Heart left ventricle (tissue), 13 donors: ENCODE measurements at regions not wholly inside any gene's neighbourhood (a gene's known extent, or its start where the extent isn't known, plus 50 kb on each side); places are given as distances from the start of the nearest gene placed in this dataset.

Source experiments
- POLR2A ChIP-seq, 2 donors: fragments of 450-650 bp; IDR thresholded peaks; one replicate each; pipeline ENCODE4 v1.6.1; 2017; ENCODE audit warnings: antibody characterized with exemption in 2 of 2, mild to moderate bottlenecking in 2 of 2, moderate library complexity in 2 of 2
- TF ChIP-seq, protein P1 (sequence below), 12 donors: fragments of 200-600 bp; sonication (generic) in 4 of 12; IDR thresholded peaks; one replicate each; pipeline versions ENCODE4 v1.5.0 to v1.8.0; 2018 to 2022; ENCODE audit warnings: antibody characterized with exemption in 12 of 12, mild to moderate bottlenecking in 5 of 12
- donor health status: ischemic (EF 13 %, LVEDD 7.1; RV severe dilation, severe dysfunction).
- donor health status: DM: no; HTN: yes; CAD: no.
- donor health status: DM: no; HTN: no; CAD: no.
- donor health status: ischemic (EF 25% LVEDD 6.9; RV normal size, moderate dysfunction).
- donor health status: ischemic (EF 25% LVEDD 5.7; RV mildly dilated, moderate dysfunction).
- donor health status: ischemic (EF 35%, LVEDD 5.7; RV mildly dilated, moderate dysfunction).
- donor health status: nonischemic (EF 11% LVEDD 7.7; RV severe dilation, severe dysfunction).
- donor health status: DM: yes; HTN: yes; CAD: no.
- donor health status: PGD.
- donor health status: ischemic (EF 29% LVEDD 5.4; RV normal size, mild dysfunction).
- donor health status: nonischemic (EF 23%, LVEDD 6.1; RV moderate dilation, normal function).

DNA sequence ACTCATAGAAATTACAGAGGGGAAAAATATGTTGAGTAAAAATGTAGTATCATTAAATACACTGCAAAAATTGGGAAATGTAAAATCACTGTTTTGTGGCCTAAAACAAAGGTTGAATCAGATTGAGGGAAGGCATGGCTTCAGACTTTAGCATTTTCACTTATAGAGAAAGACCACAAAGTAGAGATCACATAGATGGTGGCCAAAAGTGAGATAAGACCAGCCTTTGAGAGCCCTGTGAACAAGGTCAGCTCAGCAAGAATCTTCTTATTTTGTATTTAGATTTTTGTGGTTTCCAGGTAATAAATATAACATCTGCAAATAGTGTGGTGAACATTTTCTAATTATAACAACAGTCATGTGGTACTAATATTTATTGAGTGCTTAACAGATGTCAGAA, 544.8 kb upstream of the DPPA4 start:
- no peak for TF ChIP-seq POLR2A (IDR thresholded peaks at IDR 0.05)
- TF ChIP-seq, protein P1, sequence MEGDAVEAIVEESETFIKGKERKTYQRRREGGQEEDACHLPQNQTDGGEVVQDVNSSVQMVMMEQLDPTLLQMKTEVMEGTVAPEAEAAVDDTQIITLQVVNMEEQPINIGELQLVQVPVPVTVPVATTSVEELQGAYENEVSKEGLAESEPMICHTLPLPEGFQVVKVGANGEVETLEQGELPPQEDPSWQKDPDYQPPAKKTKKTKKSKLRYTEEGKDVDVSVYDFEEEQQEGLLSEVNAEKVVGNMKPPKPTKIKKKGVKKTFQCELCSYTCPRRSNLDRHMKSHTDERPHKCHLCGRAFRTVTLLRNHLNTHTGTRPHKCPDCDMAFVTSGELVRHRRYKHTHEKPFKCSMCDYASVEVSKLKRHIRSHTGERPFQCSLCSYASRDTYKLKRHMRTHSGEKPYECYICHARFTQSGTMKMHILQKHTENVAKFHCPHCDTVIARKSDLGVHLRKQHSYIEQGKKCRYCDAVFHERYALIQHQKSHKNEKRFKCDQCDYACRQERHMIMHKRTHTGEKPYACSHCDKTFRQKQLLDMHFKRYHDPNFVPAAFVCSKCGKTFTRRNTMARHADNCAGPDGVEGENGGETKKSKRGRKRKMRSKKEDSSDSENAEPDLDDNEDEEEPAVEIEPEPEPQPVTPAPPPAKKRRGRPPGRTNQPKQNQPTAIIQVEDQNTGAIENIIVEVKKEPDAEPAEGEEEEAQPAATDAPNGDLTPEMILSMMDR (IDR thresholded peaks at IDR 0.05) = no peak
